ENCODE measurements at regions not wholly inside any gene's neighbourhood (a gene's known extent, or its start where the extent isn't known, plus 50 kb on each side); places are given as distances from the start of the nearest gene placed in this dataset.

DNA sequence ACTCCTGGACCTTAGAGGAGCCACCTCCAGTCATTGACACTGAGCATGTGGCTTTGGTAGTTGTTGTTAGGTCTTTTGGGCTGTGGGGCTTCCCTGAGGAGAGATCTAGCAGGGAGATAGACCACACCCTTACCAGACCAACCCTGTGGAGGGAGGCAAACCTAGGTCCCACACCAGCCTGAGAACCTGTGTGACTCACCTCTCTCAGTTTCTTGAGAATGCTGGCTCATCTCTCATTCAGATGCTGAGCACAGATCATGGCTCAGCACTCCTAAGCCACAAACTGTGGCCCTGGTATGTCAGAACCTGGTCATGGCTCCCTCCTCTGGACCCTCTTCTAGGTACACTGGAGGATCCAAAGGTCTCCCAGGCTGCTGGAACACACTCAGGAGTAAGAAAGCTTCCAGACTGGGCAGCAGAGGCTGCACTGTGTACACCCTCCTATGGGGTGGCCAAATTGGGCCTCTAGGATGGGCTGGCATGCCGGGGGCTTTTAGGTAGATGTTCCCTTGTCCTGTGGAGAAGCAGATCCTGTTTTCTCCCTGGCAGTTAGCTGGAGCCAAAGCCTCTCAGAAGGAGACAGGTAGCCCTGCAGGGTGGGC lies 1294.5 kb downstream of the KHDRBS2 start:
- no peaks in the 10 kb centered on the region for H3K27me3 ChIP-seq (replicated peaks in 1 of 2; ENCODE audit: control insufficient read depth in 2 of 2, insufficient read depth in 2 of 2, low read length in 1 of 2)
- WGBS (ENCODE audit: insufficient coverage, insufficient replicate concordance, low lambda C conversion rate, missing lambda C conversion rate), result 0% methylated on average over 1 of the region's 1 CpG
- no peak overlapping the region for H3K27ac ChIP-seq (ENCODE audit: control insufficient read depth, insufficient read depth)
- ChIA-PET POLR2A (no interaction called here), CTCF (no interaction called here), SMC1A (ENCODE audit: uncharacterized antibody, unreplicated experiment) (no interaction called here), RAD21 (ENCODE audit: unreplicated experiment) (no interaction called here)
- DNase-seq (ENCODE audit: low read depth, low spot score), result no peak
- H2AFZ ChIP-seq (ENCODE audit: control insufficient read depth, low read depth, low read length), result no peak overlapping the region
- H3K36me3 ChIP-seq (ENCODE audit: control insufficient read depth in 2 of 2, insufficient read depth in 2 of 2, low read length in 1 of 2), result no peaks in the 10 kb centered on the region
- H3K9ac ChIP-seq (ENCODE audit: control insufficient read depth, insufficient read depth, low read length), result no peak overlapping the region
- in situ Hi-C loops (cut with MboI), result no loop called here
- no peaks in the 10 kb centered on the region for H3K9me3 ChIP-seq (replicated peaks; ENCODE audit: control insufficient read depth, insufficient read depth, low read length)
- ATAC-seq, result no peak
- TF ChIP-seq FOXM1 (IDR thresholded peaks at IDR 0.05; ENCODE audit: low read depth, low read length), result no peak
- TF ChIP-seq RUNX3 (IDR thresholded peaks at IDR 0.05; ENCODE audit: low read length), result no peak
- TF ChIP-seq, protein P1, sequence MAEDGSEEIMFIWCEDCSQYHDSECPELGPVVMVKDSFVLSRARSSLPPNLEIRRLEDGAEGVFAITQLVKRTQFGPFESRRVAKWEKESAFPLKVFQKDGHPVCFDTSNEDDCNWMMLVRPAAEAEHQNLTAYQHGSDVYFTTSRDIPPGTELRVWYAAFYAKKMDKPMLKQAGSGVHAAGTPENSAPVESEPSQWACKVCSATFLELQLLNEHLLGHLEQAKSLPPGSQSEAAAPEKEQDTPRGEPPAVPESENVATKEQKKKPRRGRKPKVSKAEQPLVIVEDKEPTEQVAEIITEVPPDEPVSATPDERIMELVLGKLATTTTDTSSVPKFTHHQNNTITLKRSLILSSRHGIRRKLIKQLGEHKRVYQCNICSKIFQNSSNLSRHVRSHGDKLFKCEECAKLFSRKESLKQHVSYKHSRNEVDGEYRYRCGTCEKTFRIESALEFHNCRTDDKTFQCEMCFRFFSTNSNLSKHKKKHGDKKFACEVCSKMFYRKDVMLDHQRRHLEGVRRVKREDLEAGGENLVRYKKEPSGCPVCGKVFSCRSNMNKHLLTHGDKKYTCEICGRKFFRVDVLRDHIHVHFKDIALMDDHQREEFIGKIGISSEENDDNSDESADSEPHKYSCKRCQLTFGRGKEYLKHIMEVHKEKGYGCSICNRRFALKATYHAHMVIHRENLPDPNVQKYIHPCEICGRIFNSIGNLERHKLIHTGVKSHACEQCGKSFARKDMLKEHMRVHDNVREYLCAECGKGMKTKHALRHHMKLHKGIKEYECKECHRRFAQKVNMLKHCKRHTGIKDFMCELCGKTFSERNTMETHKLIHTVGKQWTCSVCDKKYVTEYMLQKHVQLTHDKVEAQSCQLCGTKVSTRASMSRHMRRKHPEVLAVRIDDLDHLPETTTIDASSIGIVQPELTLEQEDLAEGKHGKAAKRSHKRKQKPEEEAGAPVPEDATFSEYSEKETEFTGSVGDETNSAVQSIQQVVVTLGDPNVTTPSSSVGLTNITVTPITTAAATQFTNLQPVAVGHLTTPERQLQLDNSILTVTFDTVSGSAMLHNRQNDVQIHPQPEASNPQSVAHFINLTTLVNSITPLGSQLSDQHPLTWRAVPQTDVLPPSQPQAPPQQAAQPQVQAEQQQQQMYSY (CRISPR knock-in tag; IDR thresholded peaks at IDR 0.05), result no peak
- no peak for TF ChIP-seq FOS (IDR thresholded peaks at IDR 0.05; ENCODE audit: borderline replicate concordance, extremely low read depth, insufficient read length)
- TF ChIP-seq SUPT20H (IDR thresholded peaks at IDR 0.05; ENCODE audit: borderline replicate concordance, control insufficient read depth, low read depth, low read length), result no peak
- no peak for TF ChIP-seq IRF4 (IDR thresholded peaks at IDR 0.05; ENCODE audit: low read depth, low read length)
- no peak overlapping the region for H3K4me3 ChIP-seq
- FAIRE-seq, result no peak
- no peaks in the 10 kb centered on the region for H3K4me1 ChIP-seq (ENCODE audit: control insufficient read depth, insufficient read depth, low read length)
- no peak overlapping the region for H3K4me2 ChIP-seq (ENCODE audit: control insufficient read depth, insufficient read depth)
- H4K20me1 ChIP-seq (ENCODE audit: control insufficient read depth, insufficient read depth), result no peaks in the 10 kb centered on the region
- no peaks in the 10 kb centered on the region for H3K79me2 ChIP-seq (ENCODE audit: control insufficient read depth, insufficient read depth, low read length)
- no TSS peak for BruUV-seq (replicated peaks)
- intact Hi-C loops (cut with micrococcal nuclease; ENCODE audit: unreplicated experiment), result no loop called here

Measured in GM12878 (cell line).